ENCODE measurements at regions not wholly inside any gene's neighbourhood (a gene's known extent, or its start where the extent isn't known, plus 50 kb on each side); places are given as distances from the start of the nearest gene placed in this dataset.

- H3K9ac ChIP-seq: no peak overlapping the region
- no peaks in the 10 kb centered on the region for H3K79me2 ChIP-seq
- no peak overlapping the region for H3K4me2 ChIP-seq (ENCODE audit: low read length)
- TF ChIP-seq CTCF (IDR thresholded peaks at IDR 0.05): no peak
- no peaks in the 10 kb centered on the region for H3K36me3 ChIP-seq (ENCODE audit: control insufficient read depth, insufficient read depth, low read length)
- no peaks in the 10 kb centered on the region for H3K9me3 ChIP-seq (ENCODE audit: control insufficient read depth, low read length)
- H2AFZ ChIP-seq: no peak overlapping the region
- peaks cover 3% of the 10 kb centered on the region for H3K27me3 ChIP-seq (ENCODE audit: control insufficient read depth, insufficient read depth, low read length)
- no peak overlapping the region for H3K27ac ChIP-seq
- H3K4me3 ChIP-seq (ENCODE audit: low read depth, low read length): no peak overlapping the region
- no peaks in the 10 kb centered on the region for H3K4me1 ChIP-seq
Measured at GRCh38 chr13:111540486-111540885, 220.0 kb downstream of the TEX29 start.

GRCh38 chr13:111541345-111541744 is 220.9 kb downstream of the TEX29 start:
- no peak for TF ChIP-seq CTCF (IDR thresholded peaks at IDR 0.05)
- Histone ChIP-seq H3K4me2 (ENCODE audit: low read length) (no peak overlapping the region), H3K27ac (no peak overlapping the region), H3K4me3 (ENCODE audit: low read depth, low read length) (no peak overlapping the region), H3K79me2 (no peaks in the 10 kb centered on the region), H3K4me1 (no peaks in the 10 kb centered on the region), H2AFZ (no peak overlapping the region), H3K36me3 (ENCODE audit: control insufficient read depth, insufficient read depth, low read length) (no peaks in the 10 kb centered on the region), H3K9ac (no peak overlapping the region), H3K27me3 (ENCODE audit: control insufficient read depth, insufficient read depth, low read length) (peaks cover 3% of the 10 kb centered on the region), H3K9me3 (ENCODE audit: control insufficient read depth, low read length) (no peaks in the 10 kb centered on the region)

GRCh38 chr13:111541752-111542529 is 221.5 kb downstream of the TEX29 start:
- H3K27me3 ChIP-seq (ENCODE audit: control insufficient read depth, insufficient read depth, low read length): peaks cover 3% of the 10 kb centered on the region
- H3K36me3 ChIP-seq (ENCODE audit: control insufficient read depth, insufficient read depth, low read length): no peaks in the 10 kb centered on the region
- H3K4me1 ChIP-seq: no peaks in the 10 kb centered on the region
- no peaks in the 10 kb centered on the region for H3K9me3 ChIP-seq (ENCODE audit: control insufficient read depth, low read length)
- no peak overlapping the region for H2AFZ ChIP-seq
- H3K4me2 ChIP-seq (ENCODE audit: low read length): no peak overlapping the region
- no peak overlapping the region for H3K4me3 ChIP-seq (ENCODE audit: low read depth, low read length)
- H3K9ac ChIP-seq: no peak overlapping the region
- H3K27ac ChIP-seq: no peak overlapping the region
- TF ChIP-seq CTCF (IDR thresholded peaks at IDR 0.05): no peak
- H3K79me2 ChIP-seq: no peaks in the 10 kb centered on the region

GRCh38 chr13:111542530-111543341 is 222.3 kb downstream of the TEX29 start:
- Histone ChIP-seq H3K9me3 (ENCODE audit: control insufficient read depth, low read length) (no peaks in the 10 kb centered on the region), H3K27ac (no peak overlapping the region), H3K4me1 (no peaks in the 10 kb centered on the region), H3K79me2 (no peaks in the 10 kb centered on the region), H3K36me3 (ENCODE audit: control insufficient read depth, insufficient read depth, low read length) (no peaks in the 10 kb centered on the region), H2AFZ (no peak overlapping the region), H3K27me3 (ENCODE audit: control insufficient read depth, insufficient read depth, low read length) (peaks cover 3% of the 10 kb centered on the region), H3K4me3 (ENCODE audit: low read depth, low read length) (no peak overlapping the region), H3K9ac (no peak overlapping the region), H3K4me2 (ENCODE audit: low read length) (no peak overlapping the region)
- no peak for TF ChIP-seq CTCF (IDR thresholded peaks at IDR 0.05)
